GM23338 (cell line): ENCODE measurements at regions not wholly inside any gene's neighbourhood (a gene's known extent, or its start where the extent isn't known, plus 50 kb on each side); places are given as distances from the start of the nearest gene placed in this dataset.
"Not testable (repeated sequence)": the region's sequence is repeated elsewhere in the genome, so short reads cannot be mapped to it uniquely, and the experiment has no call there.

Source experiments
- CREB1 ChIP-seq: fragments of 250-450 bp; sonication (Bioruptor Pico); IDR thresholded peaks from 2 replicates; pipeline ENCODE4 v1.5.0; 2020; ENCODE audit warnings: low read depth, mild to moderate bottlenecking, moderate library complexity
- CTCF ChIP-seq, 2 experiments: fragments of 200-600 bp in 1 of 2; sonication (generic) in 1 of 2; conservative IDR thresholded peaks; 2 replicates each; pipeline versions ENCODE4 v1.5.1 to v1.6.1; 2016 to 2017; ENCODE audit warnings: antibody characterized with exemption in 2 of 2, low read depth in 2 of 2, mild to moderate bottlenecking in 2 of 2, moderate library complexity in 1 of 2
- ETS1 ChIP-seq: IDR thresholded peaks from 2 replicates; pipeline ENCODE4 v1.6.1; 2016; ENCODE audit warnings: antibody characterized with exemption
- EZH2 ChIP-seq: fragments of 200-600 bp; sonication (generic); IDR thresholded peaks from one replicate; pipeline ENCODE4 v1.8.0; 2017; ENCODE audit warnings: antibody characterized with exemption, mild to moderate bottlenecking, low read depth; ENCODE audit not compliant: unreplicated experiment
- EZH2phosphoT487 ChIP-seq: fragments of 200-600 bp; sonication (generic); IDR thresholded peaks from one replicate; pipeline ENCODE4 v1.8.1; 2018; ENCODE audit warnings: antibody characterized with exemption; ENCODE audit not compliant: unreplicated experiment
- JUNB ChIP-seq: IDR thresholded peaks from one replicate; pipeline ENCODE4 v1.6.1; 2016; ENCODE audit warnings: antibody characterized with exemption; ENCODE audit not compliant: unreplicated experiment
- NANOG ChIP-seq: IDR thresholded peaks from 2 replicates; pipeline ENCODE4 v1.6.1; 2016; ENCODE audit warnings: antibody characterized with exemption, borderline replicate concordance
- POLR2AphosphoS5 ChIP-seq: IDR thresholded peaks from 2 replicates; pipeline ENCODE4 v1.6.1; 2016; ENCODE audit warnings: antibody characterized with exemption, low read depth
- REST ChIP-seq: IDR thresholded peaks from one replicate; pipeline ENCODE4 v1.6.1; 2018; ENCODE audit warnings: antibody characterized with exemption; ENCODE audit not compliant: unreplicated experiment
- STAT1 ChIP-seq: IDR thresholded peaks from one replicate; pipeline ENCODE4 v1.6.1; 2016; ENCODE audit warnings: antibody characterized with exemption; ENCODE audit not compliant: unreplicated experiment
- ZNF114 ChIP-seq: fragments of 250-450 bp; sonication (Bioruptor Pico); IDR thresholded peaks from 2 replicates; pipeline ENCODE4 v1.5.0; 2020; ENCODE audit warnings: mild to moderate bottlenecking, moderate library complexity
- ZNF331 ChIP-seq: fragments of 250-450 bp; sonication (Bioruptor Pico); IDR thresholded peaks from 2 replicates; pipeline ENCODE4 v1.5.0; 2020; ENCODE audit warnings: low read depth, mild to moderate bottlenecking, moderate library complexity
- ZNF462 ChIP-seq: fragments of 250-450 bp; sonication (Bioruptor Pico); IDR thresholded peaks from 2 replicates; pipeline ENCODE4 v1.5.0; 2020; ENCODE audit warnings: mild to moderate bottlenecking, moderate library complexity

- TF ChIP-seq CTCF (conservative IDR thresholded peaks at IDR 0.05; ENCODE audit: low read depth in 2 of 2); EZH2phosphoT487; EZH2; POLR2AphosphoS5; ETS1; REST; CREB1; NANOG; JUNB; ZNF114; ZNF331 (CRISPR knock-in tag); STAT1; ZNF462 (CRISPR knock-in tag): not testable (repeated sequence)
Measured at GRCh38 chr4:127277023-127277422, 355.7 kb upstream of the INTU start.
